IMR-90 (cell line): ENCODE measurements at regions not wholly inside any gene's neighbourhood (a gene's known extent, or its start where the extent isn't known, plus 50 kb on each side); places are given as distances from the start of the nearest gene placed in this dataset.

Experiments
- ATAC-seq: fragments of 200-7000 bp; cut with Tn5 transposase; 2 replicates; pipeline ENCODE4 v1.9.1; 2020; ENCODE audit warnings: low read depth, mild to moderate bottlenecking, moderate library complexity
- BruUV-seq: library from RNA; stranded (reverse); fragments of 400-500 nt; replicated peaks from 2 replicates; lab custom pipeline; 2021; lab: Mats Ljungman, UMichigan
- CTCF ChIA-PET: fragments of 300-600 bp; formaldehyde crosslinking; extraction: SDS; loops from one replicate; lab custom pipeline; 2021; ENCODE audit warnings: antibody characterized with exemption; lab: Yijun Ruan, JAX
- POLR2A ChIA-PET: fragments of 300-600 bp; sonication (Branson Sonifier 250); formaldehyde crosslinking; loops from one replicate; lab custom pipeline; 2022; ENCODE audit warnings: antibody characterized with exemption; ENCODE audit not compliant: unreplicated experiment; lab: Charles Lee
- DNase-seq: peaks from one replicate; pipeline ENCODE4 v3.0.0; 2013
- H2AFZ ChIP-seq: replicated peaks from 2 replicates; pipeline ENCODE3; 2013; ENCODE audit warnings: low read length, mild to moderate bottlenecking; ENCODE audit not compliant: poor library complexity
- H2AK5ac ChIP-seq: 2 replicates; pipeline ENCODE4 v1.6.1; 2013; ENCODE audit warnings: low read depth, low read length, inconsistent platforms
- H2AK9ac ChIP-seq: replicated peaks from 2 replicates; pipeline ENCODE3; 2013; ENCODE audit warnings: mild to moderate bottlenecking, low read depth, low read length, moderate library complexity; ENCODE audit not compliant: poor library complexity
- H2BK120ac ChIP-seq: 2 replicates; pipeline ENCODE4 v1.6.1; 2013; ENCODE audit warnings: low read depth, low read length, inconsistent platforms
- H2BK15ac ChIP-seq: 3 replicates; pipeline ENCODE4 v1.6.1; 2013; ENCODE audit warnings: low read depth, low read length, inconsistent platforms
- H2BK20ac ChIP-seq: 2 replicates; pipeline ENCODE4 v1.6.1; 2013; ENCODE audit warnings: low read depth, mild to moderate bottlenecking, inconsistent platforms, low read length, moderate library complexity
- H2BK5ac ChIP-seq: 2 replicates; pipeline ENCODE4 v1.6.1; 2013; ENCODE audit warnings: mild to moderate bottlenecking, low read depth, low read length, inconsistent platforms; ENCODE audit not compliant: poor library complexity, severe bottlenecking
- H3K14ac ChIP-seq: replicated peaks from 2 replicates; pipeline ENCODE4 v1.6.1; 2013; ENCODE audit warnings: low read depth, low read length, inconsistent platforms
- H3K18ac ChIP-seq: 2 replicates; pipeline ENCODE4 v1.6.1; 2013; ENCODE audit warnings: low read depth, low read length, control low read depth
- H3K23ac ChIP-seq: 2 replicates; pipeline ENCODE4 v1.6.1; 2013; ENCODE audit warnings: low read depth, low read length, inconsistent platforms
- H3K27ac ChIP-seq: 2 replicates; pipeline ENCODE4 v1.5.1; 2013; ENCODE audit warnings: mild to moderate bottlenecking, control low read depth, low read length; ENCODE audit not compliant: insufficient read depth
- H3K27me3 ChIP-seq: 2 replicates; pipeline ENCODE4 v1.6.1; 2013; ENCODE audit warnings: low read length; ENCODE audit not compliant: control insufficient read depth, insufficient read depth
- H3K36me3 ChIP-seq: 2 replicates; pipeline ENCODE4 v1.6.1; 2013; ENCODE audit warnings: low read length, mixed read lengths; ENCODE audit not compliant: control insufficient read depth, insufficient read depth
- H3K4ac ChIP-seq: 2 replicates; pipeline ENCODE4 v1.6.1; 2013; ENCODE audit warnings: low read depth, low read length, inconsistent platforms
- H3K4me1 ChIP-seq: 2 replicates; pipeline ENCODE4 v1.6.1; 2013; ENCODE audit warnings: low read length, mixed read lengths; ENCODE audit not compliant: control insufficient read depth, insufficient read depth
- H3K4me2 ChIP-seq: 2 replicates; pipeline ENCODE4 v1.6.1; 2013; ENCODE audit warnings: low read depth, mild to moderate bottlenecking, control low read depth, low read length, moderate library complexity
- H3K4me3 ChIP-seq: 2 replicates; pipeline ENCODE4 v1.5.1; 2013; ENCODE audit warnings: low read depth, mild to moderate bottlenecking, control low read depth, low read length, moderate library complexity; ENCODE audit not compliant: insufficient read depth
- H3K56ac ChIP-seq: 2 replicates; pipeline ENCODE4 v1.6.1; 2013; ENCODE audit warnings: low read length, inconsistent platforms; ENCODE audit not compliant: insufficient read depth; ENCODE audit errors: extremely low read depth
- H3K79me1 ChIP-seq, 2 experiments: 2 replicates each; pipeline ENCODE4 v1.6.1; 2013; ENCODE audit warnings: low read length in 2 of 2, inconsistent platforms in 1 of 2, low read depth in 1 of 2
- H3K9ac ChIP-seq: 2 replicates; pipeline ENCODE4 v1.6.1; 2013; ENCODE audit warnings: low read depth, low read length, control low read depth
- H3K9me1 ChIP-seq: 2 replicates; pipeline ENCODE4 v1.6.1; 2013; ENCODE audit warnings: low read length, inconsistent platforms; ENCODE audit not compliant: insufficient read depth
- H3K9me3 ChIP-seq: 2 replicates; pipeline ENCODE4 v1.6.1; 2013; ENCODE audit warnings: low read length; ENCODE audit not compliant: control insufficient read depth, insufficient read depth
- H4K20me1 ChIP-seq: 2 replicates; pipeline ENCODE4 v1.6.1; 2013; ENCODE audit warnings: low read length, inconsistent platforms; ENCODE audit not compliant: insufficient read depth
- H4K5ac ChIP-seq: 2 replicates; pipeline ENCODE4 v1.6.1; 2013; ENCODE audit warnings: mild to moderate bottlenecking, low read depth, low read length, control low read depth
- H4K8ac ChIP-seq, 2 experiments: 2 replicates each; pipeline ENCODE4 v1.6.1; 2013; ENCODE audit warnings: low read depth in 2 of 2, low read length in 2 of 2, control low read depth in 1 of 2, inconsistent platforms in 1 of 2
- H4K91ac ChIP-seq: 2 replicates; pipeline ENCODE4 v1.6.1; 2013; ENCODE audit warnings: low read depth, low read length, inconsistent platforms; ENCODE audit not compliant: insufficient read depth
- BHLHE40 ChIP-seq: fragments of 150-350 bp; IDR thresholded peaks from 2 replicates; pipeline ENCODE4 v1.6.1; 2016; ENCODE audit warnings: mild to moderate bottlenecking, low read depth, low read length
- CEBPB ChIP-seq: IDR thresholded peaks from 2 replicates; pipeline ENCODE4 v1.6.1; 2012; ENCODE audit warnings: low read depth, low read length, improper control_type of control experiment
- CHD1 ChIP-seq: IDR thresholded peaks from 2 replicates; pipeline ENCODE4 v1.6.1; 2012; ENCODE audit warnings: low read depth, low read length, improper control_type of control experiment
- FOS ChIP-seq: fragments of 150-350 bp; IDR thresholded peaks from 2 replicates; pipeline ENCODE4 v1.6.1; 2016; ENCODE audit warnings: low read depth, low read length
- MAFK ChIP-seq: IDR thresholded peaks from 2 replicates; pipeline ENCODE4 v1.6.1; 2012; ENCODE audit warnings: low read depth, low read length, improper control_type of control experiment
- MAZ ChIP-seq: IDR thresholded peaks from 2 replicates; pipeline ENCODE4 v1.6.1; 2012; ENCODE audit warnings: low read depth, mild to moderate bottlenecking, low read length, improper control_type of control experiment, moderate library complexity, borderline replicate concordance
- MXI1 ChIP-seq: IDR thresholded peaks from 2 replicates; pipeline ENCODE4 v1.6.1; 2012; ENCODE audit warnings: low read depth, mild to moderate bottlenecking, low read length, moderate library complexity, borderline replicate concordance
- NFE2L2 ChIP-seq: fragments of 150-350 bp; IDR thresholded peaks from 2 replicates; pipeline ENCODE4 v1.6.1; 2016; ENCODE audit warnings: low read depth, mild to moderate bottlenecking, low read length
- POLR2A ChIP-seq: IDR thresholded peaks from 2 replicates; pipeline ENCODE4 v1.6.1; 2012; ENCODE audit warnings: mild to moderate bottlenecking, low read depth, low read length
- RAD21 ChIP-seq: IDR thresholded peaks from 2 replicates; pipeline ENCODE4 v1.6.1; 2012; ENCODE audit warnings: low read length, improper control_type of control experiment
- RCOR1 ChIP-seq: IDR thresholded peaks from 2 replicates; pipeline ENCODE4 v1.6.1; 2012; ENCODE audit warnings: mild to moderate bottlenecking, low read length, improper control_type of control experiment; ENCODE audit not compliant: insufficient replicate concordance
- RFX5 ChIP-seq: IDR thresholded peaks from 2 replicates; pipeline ENCODE4 v1.8.0; 2012; ENCODE audit warnings: low read depth, mild to moderate bottlenecking, low read length, moderate library complexity
- SMC3 ChIP-seq: fragments of 150-350 bp; IDR thresholded peaks from 2 replicates; pipeline ENCODE4 v1.6.1; 2016; ENCODE audit warnings: low read depth, mild to moderate bottlenecking, antibody characterized with exemption, low read length, moderate library complexity
- dilution Hi-C: fragments of 300-500 bp; cut with HindIII; formaldehyde crosslinking; loops from one replicate; pipeline ENCODE4 v1.14.3; 2018; ENCODE audit warnings: low sequenced_read_pairs; ENCODE audit not compliant: unreplicated experiment
- in situ Hi-C: fragments of 300-500 bp; cut with MboI; formaldehyde crosslinking; loops from 3 replicates; pipeline ENCODE4 v1.14.3; 2019; ENCODE audit warnings: low sequenced_read_pairs, inconsistent platforms, mixed read lengths
- intact Hi-C: fragments of 100-400 bp; cut with micrococcal nuclease; formaldehyde crosslinking; loops from 2 replicates; pipeline ENCODE4 v1.10.0; 2022
- TF ChIP-seq, protein P1 (sequence below): fragments of 150-350 bp; IDR thresholded peaks from 2 replicates; pipeline ENCODE4 v1.6.1; 2017; ENCODE audit warnings: mild to moderate bottlenecking, antibody characterized with exemption, low read length, low read depth
- TF ChIP-seq, protein P2 (sequence below): fragments of 150-350 bp; IDR thresholded peaks from 2 replicates; pipeline ENCODE4 v1.6.1; 2016; ENCODE audit warnings: low read depth, mild to moderate bottlenecking, low read length, moderate library complexity, borderline replicate concordance
- TF ChIP-seq, protein P3 (sequence below): conservative IDR thresholded peaks from 2 replicates; pipeline ENCODE4 v1.5.1; 2012; ENCODE audit warnings: mild to moderate bottlenecking, low read depth, low read length, improper control_type of control experiment

DNA sequence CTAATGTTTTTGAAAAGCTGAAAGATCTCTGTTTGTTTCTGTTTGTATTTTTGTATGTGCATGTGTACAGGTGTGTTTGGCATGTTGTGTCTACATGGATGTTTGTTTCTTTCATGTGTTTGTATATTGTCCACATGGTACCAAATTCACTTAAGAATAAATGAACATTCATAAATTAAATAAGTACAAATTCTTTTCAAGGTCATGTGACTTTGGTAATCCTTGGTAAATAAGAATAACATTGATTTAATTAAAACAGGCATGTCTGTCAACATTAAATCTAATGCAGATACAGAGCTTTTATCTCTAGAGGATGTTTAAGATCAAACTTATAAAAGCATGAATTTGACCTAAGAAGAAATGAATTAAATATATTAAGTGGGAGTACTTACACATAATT is 219.8 kb upstream of the EPHA7 start:
- TF ChIP-seq MXI1 (no peak), CEBPB (no peak), RFX5 (no peak), NFE2L2 (no peak), SMC3 (no peak), RCOR1 (no peak), RAD21 (no peak), CHD1 (no peak), MAZ (no peak), BHLHE40 (no peak), POLR2A (no peak), FOS (no peak), MAFK (no peak)
- TF ChIP-seq, protein P1, sequence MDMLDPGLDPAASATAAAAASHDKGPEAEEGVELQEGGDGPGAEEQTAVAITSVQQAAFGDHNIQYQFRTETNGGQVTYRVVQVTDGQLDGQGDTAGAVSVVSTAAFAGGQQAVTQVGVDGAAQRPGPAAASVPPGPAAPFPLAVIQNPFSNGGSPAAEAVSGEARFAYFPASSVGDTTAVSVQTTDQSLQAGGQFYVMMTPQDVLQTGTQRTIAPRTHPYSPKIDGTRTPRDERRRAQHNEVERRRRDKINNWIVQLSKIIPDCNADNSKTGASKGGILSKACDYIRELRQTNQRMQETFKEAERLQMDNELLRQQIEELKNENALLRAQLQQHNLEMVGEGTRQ: no peak
- TF ChIP-seq, protein P2, sequence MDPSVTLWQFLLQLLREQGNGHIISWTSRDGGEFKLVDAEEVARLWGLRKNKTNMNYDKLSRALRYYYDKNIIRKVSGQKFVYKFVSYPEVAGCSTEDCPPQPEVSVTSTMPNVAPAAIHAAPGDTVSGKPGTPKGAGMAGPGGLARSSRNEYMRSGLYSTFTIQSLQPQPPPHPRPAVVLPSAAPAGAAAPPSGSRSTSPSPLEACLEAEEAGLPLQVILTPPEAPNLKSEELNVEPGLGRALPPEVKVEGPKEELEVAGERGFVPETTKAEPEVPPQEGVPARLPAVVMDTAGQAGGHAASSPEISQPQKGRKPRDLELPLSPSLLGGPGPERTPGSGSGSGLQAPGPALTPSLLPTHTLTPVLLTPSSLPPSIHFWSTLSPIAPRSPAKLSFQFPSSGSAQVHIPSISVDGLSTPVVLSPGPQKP: no peak
- TF ChIP-seq, protein P3, sequence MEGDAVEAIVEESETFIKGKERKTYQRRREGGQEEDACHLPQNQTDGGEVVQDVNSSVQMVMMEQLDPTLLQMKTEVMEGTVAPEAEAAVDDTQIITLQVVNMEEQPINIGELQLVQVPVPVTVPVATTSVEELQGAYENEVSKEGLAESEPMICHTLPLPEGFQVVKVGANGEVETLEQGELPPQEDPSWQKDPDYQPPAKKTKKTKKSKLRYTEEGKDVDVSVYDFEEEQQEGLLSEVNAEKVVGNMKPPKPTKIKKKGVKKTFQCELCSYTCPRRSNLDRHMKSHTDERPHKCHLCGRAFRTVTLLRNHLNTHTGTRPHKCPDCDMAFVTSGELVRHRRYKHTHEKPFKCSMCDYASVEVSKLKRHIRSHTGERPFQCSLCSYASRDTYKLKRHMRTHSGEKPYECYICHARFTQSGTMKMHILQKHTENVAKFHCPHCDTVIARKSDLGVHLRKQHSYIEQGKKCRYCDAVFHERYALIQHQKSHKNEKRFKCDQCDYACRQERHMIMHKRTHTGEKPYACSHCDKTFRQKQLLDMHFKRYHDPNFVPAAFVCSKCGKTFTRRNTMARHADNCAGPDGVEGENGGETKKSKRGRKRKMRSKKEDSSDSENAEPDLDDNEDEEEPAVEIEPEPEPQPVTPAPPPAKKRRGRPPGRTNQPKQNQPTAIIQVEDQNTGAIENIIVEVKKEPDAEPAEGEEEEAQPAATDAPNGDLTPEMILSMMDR: no peak
- Histone ChIP-seq H3K27ac (no peak overlapping the region), H4K8ac (no peak overlapping the region), H2BK20ac (no peak overlapping the region), H3K18ac (no peak overlapping the region), H3K56ac (no peak overlapping the region), H3K4me2 (no peak overlapping the region), H2AK5ac (no peak overlapping the region), H3K4ac (no peak overlapping the region), H2AK9ac (no peak overlapping the region), H4K20me1 (no peaks in the 10 kb centered on the region), H3K9ac (no peak overlapping the region), H3K27me3 (no peaks in the 10 kb centered on the region), H2BK15ac (no peak overlapping the region), H3K9me1 (no peaks in the 10 kb centered on the region), H4K91ac (no peak overlapping the region), H3K36me3 (no peaks in the 10 kb centered on the region), H2BK5ac (no peak overlapping the region), H2BK120ac (no peak overlapping the region), H3K4me1 (no peaks in the 10 kb centered on the region), H3K4me3 (no peak overlapping the region), H3K9me3 (no peaks in the 10 kb centered on the region; the same call in 1 of the 2 replicates), H3K14ac (no peak overlapping the region), H3K79me1 (no peaks in the 10 kb centered on the region), H2AFZ (no peak overlapping the region), H3K23ac (no peak overlapping the region), H4K5ac (no peak overlapping the region)
- in situ Hi-C loops: no loop called here
- ChIA-PET POLR2A (no interaction called here), CTCF (no interaction called here)
- no TSS peak for BruUV-seq
- DNase-seq (no peak), ATAC-seq (no peak)
- intact Hi-C loops: no loop called here
- dilution Hi-C loops: no loop called here
